ENCODE measurements at regions not wholly inside any gene's neighbourhood (a gene's known extent, or its start where the extent isn't known, plus 50 kb on each side); places are given as distances from the start of the nearest gene placed in this dataset.

GRCh38 chr12:86473231-86473630 lies 217.0 kb upstream of the MGAT4C start:
- WGBS (ENCODE audit: insufficient coverage) = no CpG with 5 or more reads among the region's 2 CpGs
- H3K27ac ChIP-seq (ENCODE audit: insufficient read depth in 1 of 2, low read depth in 1 of 2, low read length in 2 of 2, poor library complexity in 1 of 2, severe bottlenecking in 2 of 2) = no peak overlapping the region
- POLR2A ChIA-PET = no interaction called here
- no peak for DNase-seq
- H3K9me3 ChIP-seq (ENCODE audit: control extremely low read depth in 1 of 5, control insufficient read depth in 4 of 5, insufficient read depth in 2 of 5, low read depth in 1 of 5, low read length in 4 of 5) = no peaks in the 10 kb centered on the region
- H3K4me3 ChIP-seq (ENCODE audit: control insufficient read depth in 1 of 7, extremely low read depth in 1 of 7, insufficient read depth in 4 of 7, low read depth in 2 of 7, low read length in 6 of 7) = no peak overlapping the region
- H3K36me3 ChIP-seq (ENCODE audit: control insufficient read depth in 4 of 4, insufficient read depth in 4 of 4, low read length in 3 of 4) = no peaks in the 10 kb centered on the region
- CTCF ChIA-PET = no interaction called here
- no peaks in the 10 kb centered on the region for H3K4me1 ChIP-seq (ENCODE audit: control extremely low read depth in 1 of 4, control insufficient read depth in 4 of 4, insufficient read depth in 4 of 4, low read length in 3 of 4)
- no peaks in the 10 kb centered on the region for H3K27me3 ChIP-seq (replicated peaks in 2 of 5; ENCODE audit: control insufficient read depth in 4 of 5, insufficient read depth in 5 of 5, low read length in 4 of 5)

GRCh38 chr12:86456776-86457175 lies 200.6 kb upstream of the MGAT4C start:
- DNase-seq = no peak
- ChIA-PET CTCF (no interaction called here), POLR2A (no interaction called here)
- H3K9me3 ChIP-seq (ENCODE audit: control extremely low read depth in 1 of 5, control insufficient read depth in 4 of 5, insufficient read depth in 2 of 5, low read depth in 1 of 5, low read length in 4 of 5) = no peaks in the 10 kb centered on the region
- no CpG with 5 or more reads among the region's 2 CpGs for WGBS (ENCODE audit: insufficient coverage)
- no peak overlapping the region for H3K27ac ChIP-seq (ENCODE audit: insufficient read depth in 1 of 2, low read depth in 1 of 2, low read length in 2 of 2, poor library complexity in 1 of 2, severe bottlenecking in 2 of 2)
- H3K4me1 ChIP-seq (ENCODE audit: control extremely low read depth in 1 of 4, control insufficient read depth in 4 of 4, insufficient read depth in 4 of 4, low read length in 3 of 4) = no peaks in the 10 kb centered on the region
- H3K4me3 ChIP-seq (ENCODE audit: control insufficient read depth in 1 of 7, extremely low read depth in 1 of 7, insufficient read depth in 4 of 7, low read depth in 2 of 7, low read length in 6 of 7) = no peak overlapping the region
- no peaks in the 10 kb centered on the region for H3K36me3 ChIP-seq (ENCODE audit: control insufficient read depth in 4 of 4, insufficient read depth in 4 of 4, low read length in 3 of 4)
- H3K27me3 ChIP-seq (replicated peaks in 2 of 5; ENCODE audit: control insufficient read depth in 4 of 5, insufficient read depth in 5 of 5, low read length in 4 of 5) = no peaks in the 10 kb centered on the region

DNA sequence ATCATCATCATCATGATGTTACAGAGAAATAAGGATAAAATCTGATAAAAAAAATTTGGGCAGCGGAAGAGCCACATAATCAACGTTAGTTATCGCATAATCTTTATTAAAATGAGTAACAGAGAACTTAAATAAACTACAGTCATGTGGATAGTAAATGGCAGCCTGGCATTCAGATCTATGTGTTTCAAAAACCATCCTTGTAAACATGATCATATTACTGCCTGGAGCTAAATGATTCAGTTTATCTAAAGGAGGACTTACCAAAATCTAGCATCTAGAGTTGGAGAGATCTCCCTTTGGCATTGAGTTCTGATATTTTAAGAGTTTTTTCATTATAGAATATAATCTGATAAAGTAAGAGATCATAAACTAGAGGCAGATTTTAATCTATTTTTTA lies 200.1 kb upstream of the MGAT4C start:
- Histone ChIP-seq H3K4me1 (ENCODE audit: control extremely low read depth in 1 of 4, control insufficient read depth in 4 of 4, insufficient read depth in 4 of 4, low read length in 3 of 4) (no peaks in the 10 kb centered on the region), H3K4me3 (ENCODE audit: control insufficient read depth in 1 of 7, extremely low read depth in 1 of 7, insufficient read depth in 4 of 7, low read depth in 2 of 7, low read length in 6 of 7) (no peak overlapping the region), H3K9me3 (ENCODE audit: control extremely low read depth in 1 of 5, control insufficient read depth in 4 of 5, insufficient read depth in 2 of 5, low read depth in 1 of 5, low read length in 4 of 5) (no peaks in the 10 kb centered on the region), H3K36me3 (ENCODE audit: control insufficient read depth in 4 of 4, insufficient read depth in 4 of 4, low read length in 3 of 4) (no peaks in the 10 kb centered on the region), H3K27me3 (replicated peaks in 2 of 5; ENCODE audit: control insufficient read depth in 4 of 5, insufficient read depth in 5 of 5, low read length in 4 of 5) (no peaks in the 10 kb centered on the region), H3K27ac (ENCODE audit: insufficient read depth in 1 of 2, low read depth in 1 of 2, low read length in 2 of 2, poor library complexity in 1 of 2, severe bottlenecking in 2 of 2) (no peak overlapping the region)
- ChIA-PET POLR2A (no interaction called here), CTCF (no interaction called here)
- no CpG with 5 or more reads among the region's 3 CpGs for WGBS (ENCODE audit: insufficient coverage)
- no peak for DNase-seq

- Histone ChIP-seq H3K36me3 (ENCODE audit: control insufficient read depth in 4 of 4, insufficient read depth in 4 of 4, low read length in 3 of 4) (no peaks in the 10 kb centered on the region), H3K4me1 (ENCODE audit: control extremely low read depth in 1 of 4, control insufficient read depth in 4 of 4, insufficient read depth in 4 of 4, low read length in 3 of 4) (no peaks in the 10 kb centered on the region), H3K9me3 (ENCODE audit: control extremely low read depth in 1 of 5, control insufficient read depth in 4 of 5, insufficient read depth in 2 of 5, low read depth in 1 of 5, low read length in 4 of 5) (no peaks in the 10 kb centered on the region), H3K27ac (ENCODE audit: insufficient read depth in 1 of 2, low read depth in 1 of 2, low read length in 2 of 2, poor library complexity in 1 of 2, severe bottlenecking in 2 of 2) (no peak overlapping the region), H3K4me3 (ENCODE audit: control insufficient read depth in 1 of 7, extremely low read depth in 1 of 7, insufficient read depth in 4 of 7, low read depth in 2 of 7, low read length in 6 of 7) (no peak overlapping the region), H3K27me3 (replicated peaks in 2 of 5; ENCODE audit: control insufficient read depth in 4 of 5, insufficient read depth in 5 of 5, low read length in 4 of 5) (no peaks in the 10 kb centered on the region)
- no peak for DNase-seq
- ChIA-PET CTCF (no interaction called here), POLR2A (no interaction called here)
- no CpG with 5 or more reads among the region's 5 CpGs for WGBS (ENCODE audit: insufficient coverage)
Observed at GRCh38 chr12:86445356-86445755, 189.2 kb upstream of the MGAT4C start.

- Histone ChIP-seq H3K4me3 (ENCODE audit: control insufficient read depth in 1 of 7, extremely low read depth in 1 of 7, insufficient read depth in 4 of 7, low read depth in 2 of 7, low read length in 6 of 7) (no peak overlapping the region), H3K27ac (ENCODE audit: insufficient read depth in 1 of 2, low read depth in 1 of 2, low read length in 2 of 2, poor library complexity in 1 of 2, severe bottlenecking in 2 of 2) (no peak overlapping the region), H3K4me1 (ENCODE audit: control extremely low read depth in 1 of 4, control insufficient read depth in 4 of 4, insufficient read depth in 4 of 4, low read length in 3 of 4) (no peaks in the 10 kb centered on the region), H3K9me3 (ENCODE audit: control extremely low read depth in 1 of 5, control insufficient read depth in 4 of 5, insufficient read depth in 2 of 5, low read depth in 1 of 5, low read length in 4 of 5) (peaks cover 0 to 8% (median 3%) of the 10 kb centered on the region in 5 experiments), H3K27me3 (replicated peaks in 2 of 5; ENCODE audit: control insufficient read depth in 4 of 5, insufficient read depth in 5 of 5, low read length in 4 of 5) (no peaks in the 10 kb centered on the region), H3K36me3 (ENCODE audit: control insufficient read depth in 4 of 4, insufficient read depth in 4 of 4, low read length in 3 of 4) (no peaks in the 10 kb centered on the region)
- POLR2A ChIA-PET = no interaction called here
- 100% methylated on average over 1 of the region's 1 CpG for WGBS (ENCODE audit: insufficient coverage)
- DNase-seq = no peak
- CTCF ChIA-PET = interaction anchor here (0.8 kb wide), 1 partner anchor 14 kb away, joined by 3 read pairs; no protein-coding TSS in a partner anchor
Observed at GRCh38 chr12:86435053-86435452, 178.9 kb upstream of the MGAT4C start.

- no CpG with 5 or more reads among the region's 1 CpG for WGBS (ENCODE audit: insufficient coverage)
- no peak overlapping the region for H3K4me3 ChIP-seq (ENCODE audit: control insufficient read depth in 1 of 7, extremely low read depth in 1 of 7, insufficient read depth in 4 of 7, low read depth in 2 of 7, low read length in 6 of 7)
- no peak overlapping the region for H3K27ac ChIP-seq (ENCODE audit: insufficient read depth in 1 of 2, low read depth in 1 of 2, low read length in 2 of 2, poor library complexity in 1 of 2, severe bottlenecking in 2 of 2)
- ChIA-PET POLR2A (no interaction called here), CTCF (no interaction called here)
- H3K9me3 ChIP-seq (ENCODE audit: control extremely low read depth in 1 of 5, control insufficient read depth in 4 of 5, insufficient read depth in 2 of 5, low read depth in 1 of 5, low read length in 4 of 5) = peaks cover 0 to 8% (median 3%) of the 10 kb centered on the region in 5 experiments
- H3K4me1 ChIP-seq (ENCODE audit: control extremely low read depth in 1 of 4, control insufficient read depth in 4 of 4, insufficient read depth in 4 of 4, low read length in 3 of 4) = no peaks in the 10 kb centered on the region
- DNase-seq = no peak
- no peaks in the 10 kb centered on the region for H3K36me3 ChIP-seq (ENCODE audit: control insufficient read depth in 4 of 4, insufficient read depth in 4 of 4, low read length in 3 of 4)
- no peaks in the 10 kb centered on the region for H3K27me3 ChIP-seq (replicated peaks in 2 of 5; ENCODE audit: control insufficient read depth in 4 of 5, insufficient read depth in 5 of 5, low read length in 4 of 5)
Observed at GRCh38 chr12:86429824-86430223, 173.6 kb upstream of the MGAT4C start.

- CTCF ChIA-PET = no interaction called here
- DNase-seq = no peak
- WGBS (ENCODE audit: insufficient coverage) = 100% methylated on average over 4 of the region's 8 CpGs
- no peaks in the 10 kb centered on the region for H3K36me3 ChIP-seq (ENCODE audit: control insufficient read depth in 4 of 4, insufficient read depth in 4 of 4, low read length in 3 of 4)
- H3K27ac ChIP-seq (ENCODE audit: insufficient read depth in 1 of 2, low read depth in 1 of 2, low read length in 2 of 2, poor library complexity in 1 of 2, severe bottlenecking in 2 of 2) = no peak overlapping the region
- POLR2A ChIA-PET = no interaction called here
- no peaks in the 10 kb centered on the region for H3K9me3 ChIP-seq (ENCODE audit: control extremely low read depth in 1 of 5, control insufficient read depth in 4 of 5, insufficient read depth in 2 of 5, low read depth in 1 of 5, low read length in 4 of 5)
- no peak overlapping the region for H3K4me3 ChIP-seq (ENCODE audit: control insufficient read depth in 1 of 7, extremely low read depth in 1 of 7, insufficient read depth in 4 of 7, low read depth in 2 of 7, low read length in 6 of 7)
- no peaks in the 10 kb centered on the region for H3K27me3 ChIP-seq (replicated peaks in 2 of 5; ENCODE audit: control insufficient read depth in 4 of 5, insufficient read depth in 5 of 5, low read length in 4 of 5)
- no peaks in the 10 kb centered on the region for H3K4me1 ChIP-seq (ENCODE audit: control extremely low read depth in 1 of 4, control insufficient read depth in 4 of 4, insufficient read depth in 4 of 4, low read length in 3 of 4)
Observed at GRCh38 chr12:86421333-86421732, 165.1 kb upstream of the MGAT4C start.

Data from common myeloid progenitor, CD34-positive (primary cell).